HFFc6 (cell line): ENCODE measurements at regions not wholly inside any gene's neighbourhood (a gene's known extent, or its start where the extent isn't known, plus 50 kb on each side); places are given as distances from the start of the nearest gene placed in this dataset.

Experiments used
- DNase-seq: peaks from one replicate; pipeline ENCODE4 v3.0.0-alpha.2; 2018
- H3K27ac Mint-ChIP-seq: 2 replicates; pipeline ENCODE4 v1.8.0; 2020; ENCODE audit warnings: mild to moderate bottlenecking, mixed read lengths
- H3K27me3 Mint-ChIP-seq: 2 replicates; pipeline ENCODE4 v1.8.0; 2021; ENCODE audit warnings: mild to moderate bottlenecking, moderate library complexity, mixed read lengths; ENCODE audit not compliant: insufficient read depth
- H3K36me3 Mint-ChIP-seq: 2 replicates; pipeline ENCODE4 v1.8.0; 2021; ENCODE audit warnings: low read depth, mixed read lengths
- H3K4me1 Mint-ChIP-seq: 2 replicates; pipeline ENCODE4 v1.8.0; 2020; ENCODE audit warnings: low read depth, mixed read lengths
- H3K4me3 Mint-ChIP-seq: 2 replicates; pipeline ENCODE4 v1.8.0; 2020; ENCODE audit warnings: mild to moderate bottlenecking, moderate library complexity, mixed read lengths
- H3K9me3 Mint-ChIP-seq: 2 replicates; pipeline ENCODE4 v1.8.0; 2020; ENCODE audit warnings: mild to moderate bottlenecking, mixed read lengths
- TF ChIP-seq, protein P1 (sequence below): fragments of 200-600 bp; sonication (generic); IDR thresholded peaks from 2 replicates; pipeline ENCODE4 v1.5.0; 2021; ENCODE audit warnings: antibody characterized with exemption, mild to moderate bottlenecking

DNA sequence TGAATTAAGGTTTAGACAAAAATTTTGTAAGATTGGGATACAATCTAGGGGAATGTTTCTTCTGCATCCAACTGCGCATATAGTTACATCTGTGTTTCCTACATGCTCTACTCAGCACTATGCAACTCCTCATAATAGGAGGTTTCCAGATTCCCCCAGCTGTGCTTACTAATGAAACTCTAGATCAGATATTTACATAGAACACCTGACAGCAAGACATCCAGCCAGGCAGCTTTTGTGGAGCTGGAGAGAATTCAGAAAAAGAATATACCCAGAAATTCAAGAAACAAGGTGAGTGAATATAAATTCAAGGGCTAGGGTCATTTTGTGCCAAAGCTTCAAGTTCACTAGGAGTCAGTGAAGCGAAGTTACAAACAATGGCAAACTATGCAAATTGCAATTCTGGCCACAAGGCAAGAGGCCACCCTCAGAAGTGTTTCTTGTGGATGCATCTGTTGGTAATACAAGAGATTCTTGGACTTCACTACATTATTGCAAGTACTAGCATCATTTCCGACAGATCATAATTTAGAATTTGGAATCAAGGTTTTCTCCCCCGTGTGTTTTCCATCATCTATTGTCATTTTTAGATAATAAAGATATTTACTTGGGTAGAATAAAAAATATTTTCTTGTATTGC lies 341.2 kb upstream of the NAV3 start:
- no peaks in the 10 kb centered on the region for H3K36me3 Mint-ChIP-seq
- H3K4me1 Mint-ChIP-seq: peaks cover 6% of the 10 kb centered on the region; the same call in 1 of the 2 replicates
- DNase-seq: no peak
- TF ChIP-seq, protein P1, sequence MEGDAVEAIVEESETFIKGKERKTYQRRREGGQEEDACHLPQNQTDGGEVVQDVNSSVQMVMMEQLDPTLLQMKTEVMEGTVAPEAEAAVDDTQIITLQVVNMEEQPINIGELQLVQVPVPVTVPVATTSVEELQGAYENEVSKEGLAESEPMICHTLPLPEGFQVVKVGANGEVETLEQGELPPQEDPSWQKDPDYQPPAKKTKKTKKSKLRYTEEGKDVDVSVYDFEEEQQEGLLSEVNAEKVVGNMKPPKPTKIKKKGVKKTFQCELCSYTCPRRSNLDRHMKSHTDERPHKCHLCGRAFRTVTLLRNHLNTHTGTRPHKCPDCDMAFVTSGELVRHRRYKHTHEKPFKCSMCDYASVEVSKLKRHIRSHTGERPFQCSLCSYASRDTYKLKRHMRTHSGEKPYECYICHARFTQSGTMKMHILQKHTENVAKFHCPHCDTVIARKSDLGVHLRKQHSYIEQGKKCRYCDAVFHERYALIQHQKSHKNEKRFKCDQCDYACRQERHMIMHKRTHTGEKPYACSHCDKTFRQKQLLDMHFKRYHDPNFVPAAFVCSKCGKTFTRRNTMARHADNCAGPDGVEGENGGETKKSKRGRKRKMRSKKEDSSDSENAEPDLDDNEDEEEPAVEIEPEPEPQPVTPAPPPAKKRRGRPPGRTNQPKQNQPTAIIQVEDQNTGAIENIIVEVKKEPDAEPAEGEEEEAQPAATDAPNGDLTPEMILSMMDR: no peak
- no peaks in the 10 kb centered on the region for H3K9me3 Mint-ChIP-seq
- no peak overlapping the region for H3K4me3 Mint-ChIP-seq
- no peaks in the 10 kb centered on the region for H3K27me3 Mint-ChIP-seq
- H3K27ac Mint-ChIP-seq: no peak overlapping the region

DNA sequence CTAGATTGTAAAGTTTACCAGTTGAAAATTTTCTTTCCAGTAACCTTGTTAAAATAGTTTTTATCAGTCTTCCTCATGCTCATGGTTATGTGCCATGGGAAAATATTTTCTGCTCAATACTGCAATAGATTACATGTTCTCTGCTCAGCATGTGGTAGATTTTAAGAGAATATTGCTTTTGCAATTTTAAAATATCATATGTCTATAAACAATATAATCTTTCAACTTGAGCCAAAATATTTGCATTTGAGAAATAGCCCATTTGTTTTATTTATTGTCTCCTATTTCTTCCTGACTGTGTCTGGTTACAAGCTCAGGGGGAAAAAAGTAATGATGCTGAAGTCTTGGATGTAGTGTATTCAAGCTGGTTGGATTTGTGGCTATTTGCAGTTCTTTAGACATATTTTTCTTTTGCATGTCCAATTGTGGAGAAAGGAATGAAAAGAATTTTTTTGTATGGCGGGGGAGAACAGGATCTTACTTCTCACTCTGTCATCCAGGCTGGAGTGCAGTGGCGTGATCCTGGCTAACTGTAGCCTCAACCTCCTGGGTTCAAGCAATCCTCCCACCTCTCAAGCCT lies 342.6 kb upstream of the NAV3 start:
- Mint-ChIP-seq H3K27me3 (no peaks in the 10 kb centered on the region), H3K27ac (no peak overlapping the region), H3K36me3 (no peaks in the 10 kb centered on the region), H3K4me1 (peaks cover 6% of the 10 kb centered on the region; the same call in 1 of the 2 replicates), H3K9me3 (no peaks in the 10 kb centered on the region), H3K4me3 (no peak overlapping the region)
- TF ChIP-seq, protein P1: no peak
- DNase-seq: peak; percentile 5

DNA sequence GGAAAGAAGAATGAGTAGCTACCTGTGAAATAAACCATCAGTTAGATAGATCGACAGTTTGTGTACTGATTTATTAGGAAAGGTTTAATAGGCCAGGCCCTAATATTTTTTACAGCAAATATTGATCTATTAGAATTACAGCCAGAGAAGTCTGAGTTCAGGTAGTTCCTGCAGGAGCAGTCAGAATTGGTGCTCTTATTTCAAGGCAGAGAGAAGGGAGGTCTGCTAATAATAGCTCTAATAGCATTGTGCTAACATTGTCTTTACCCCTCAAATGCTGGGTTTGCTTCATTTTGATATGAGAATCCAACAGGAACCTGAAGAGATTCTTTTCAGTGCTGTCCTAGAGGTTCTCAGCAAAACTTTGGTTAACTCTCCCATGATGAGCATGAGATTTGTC lies 343.8 kb upstream of the NAV3 start:
- DNase-seq: no peak
- Mint-ChIP-seq H3K4me1 (peaks cover 6% of the 10 kb centered on the region; the same call in 1 of the 2 replicates), H3K36me3 (no peaks in the 10 kb centered on the region), H3K27me3 (no peaks in the 10 kb centered on the region; the same call in 1 of the 2 replicates), H3K4me3 (no peak overlapping the region), H3K27ac (no peak overlapping the region), H3K9me3 (no peaks in the 10 kb centered on the region)
- TF ChIP-seq, protein P1: no peak

DNA sequence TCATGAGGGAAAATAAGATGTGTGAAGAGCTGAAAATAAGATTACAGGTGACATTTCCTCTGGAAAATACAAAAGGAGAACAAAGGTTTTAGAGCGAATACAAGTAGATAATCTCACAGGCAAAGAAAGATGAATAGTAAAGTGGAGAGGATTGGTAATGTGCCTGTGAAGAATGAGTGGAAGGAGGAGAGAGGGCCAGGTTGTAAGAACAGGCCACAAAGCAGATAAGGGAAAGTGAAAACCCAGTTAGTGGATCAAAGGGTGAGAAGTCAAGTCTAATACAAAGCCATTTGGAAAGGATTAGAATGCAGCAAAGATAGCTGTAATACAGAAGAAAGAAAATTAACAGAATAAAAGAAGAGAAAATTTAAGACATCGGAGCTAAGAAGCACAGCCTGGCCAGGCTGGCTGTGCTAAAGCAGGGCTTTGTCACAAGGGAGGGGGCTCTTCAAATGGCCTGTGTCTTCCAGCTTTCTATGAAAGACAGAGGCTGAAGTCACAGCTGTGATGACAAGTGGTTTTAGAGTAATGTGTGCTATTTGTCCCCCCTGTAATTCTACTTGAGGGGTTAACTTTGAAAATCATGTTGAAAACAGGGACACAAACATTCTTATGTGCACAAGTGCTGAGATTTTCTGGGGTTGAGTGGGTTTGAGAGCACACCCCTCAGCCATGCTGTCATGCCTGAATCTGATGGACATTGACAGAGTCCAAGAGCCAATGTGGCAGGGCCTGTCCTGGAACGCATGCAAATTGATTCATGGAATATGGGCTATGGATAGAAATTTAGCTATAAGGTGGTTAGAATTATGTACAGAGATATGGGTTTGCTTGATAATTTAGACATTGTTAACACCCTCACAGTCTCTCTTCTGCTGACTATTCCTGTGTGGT lies 344.5 kb upstream of the NAV3 start:
- Mint-ChIP-seq H3K36me3 (no peaks in the 10 kb centered on the region), H3K27me3 (peaks cover 1% of the 10 kb centered on the region), H3K4me3 (no peak overlapping the region), H3K9me3 (no peaks in the 10 kb centered on the region), H3K4me1 (peaks cover 6% of the 10 kb centered on the region; the same call in 1 of the 2 replicates), H3K27ac (no peak overlapping the region)
- TF ChIP-seq, protein P1: no peak
- no peak for DNase-seq

DNA sequence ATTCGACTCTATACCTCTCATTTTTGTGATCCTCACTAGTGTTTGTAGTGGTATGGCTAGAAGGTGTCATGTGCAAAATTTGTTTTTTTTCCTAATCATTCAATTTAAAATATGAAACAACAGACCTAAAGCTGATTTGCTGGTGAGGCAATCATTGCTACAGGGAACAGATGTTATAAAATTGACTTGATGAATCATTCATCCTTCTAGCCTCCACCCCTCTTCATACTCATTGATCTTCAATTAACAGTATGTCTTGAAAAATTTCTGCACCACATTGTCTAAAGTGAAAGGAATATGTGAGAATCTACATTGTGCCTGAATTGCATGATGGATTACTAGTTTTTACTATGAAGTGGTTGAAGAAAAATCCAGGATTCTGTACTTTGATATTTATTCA lies 349.0 kb upstream of the NAV3 start:
- Mint-ChIP-seq H3K27me3 (peaks cover 2% of the 10 kb centered on the region), H3K4me1 (no peaks in the 10 kb centered on the region), H3K4me3 (no peak overlapping the region), H3K36me3 (no peaks in the 10 kb centered on the region), H3K9me3 (no peaks in the 10 kb centered on the region), H3K27ac (no peak overlapping the region)
- TF ChIP-seq, protein P1: no peak
- DNase-seq: no peak
